Fibroblast of lung (primary cell): ENCODE measurements at regions not wholly inside any gene's neighbourhood (a gene's known extent, or its start where the extent isn't known, plus 50 kb on each side); places are given as distances from the start of the nearest gene placed in this dataset.

Experiments used
- CTCF ChIP-seq, 2 donors: IDR thresholded peaks in 1 of 2; conservative IDR thresholded peaks in 1 of 2; 1 replicate in 1 of 2; 2 replicates in 1 of 2; pipeline ENCODE4 v1.5.1; 2011 to 2012; ENCODE audit warnings: low read length in 2 of 2, control low read depth in 1 of 2, inconsistent platforms in 1 of 2, low read depth in 1 of 2, mild to moderate bottlenecking in 1 of 2
- EZH2 ChIP-seq: IDR thresholded peaks from 2 replicates; pipeline ENCODE4 v1.5.1; 2012; ENCODE audit warnings: low read length, control low read depth, mild to moderate bottlenecking; ENCODE audit errors: missing control alignments

- TF ChIP-seq CTCF (conservative IDR thresholded peaks at IDR 0.05 in 1 of 2, IDR thresholded peaks at IDR 0.05 in 1 of 2; ENCODE audit: low read depth in 1 of 2, low read length in 2 of 2) (peak; percentile 38 to 62), EZH2 (no peak)
These were observed 1264.3 kb upstream of the ALCAM start for GRCh38 chr3:104102386-104102785.
